DND-41 (cell line): ENCODE measurements at regions not wholly inside any gene's neighbourhood (a gene's known extent, or its start where the extent isn't known, plus 50 kb on each side); places are given as distances from the start of the nearest gene placed in this dataset.
"Not testable (repeated sequence)": the region's sequence is repeated elsewhere in the genome, so short reads cannot be mapped to it uniquely, and the experiment has no call there.

Source experiments
- ATAC-seq: fragments of 200-7000 bp; cut with Tn5 transposase; 3 replicates; pipeline ENCODE4 v1.9.1; 2021; ENCODE audit warnings: low read depth; ENCODE audit not compliant: insufficient read depth
- DNase-seq: peaks from one replicate; pipeline ENCODE4 v3.0.0-alpha.2; 2020
- H2AFZ ChIP-seq: 2 replicates; pipeline ENCODE4 v1.6.0; 2012; ENCODE audit warnings: low read depth, low read length
- H3K27ac ChIP-seq: 2 replicates; pipeline ENCODE4 v1.5.1; 2012; ENCODE audit warnings: low read length, inconsistent platforms
- H3K27me3 ChIP-seq: fragments of 200-600 bp; sonication (generic); 2 replicates; pipeline ENCODE4 v1.6.0; 2012; ENCODE audit warnings: low read length, mild to moderate bottlenecking, inconsistent platforms; ENCODE audit not compliant: insufficient read depth, poor library complexity
- H3K36me3 ChIP-seq: 2 replicates; pipeline ENCODE4 v1.5.1; 2012; ENCODE audit warnings: low read length, inconsistent platforms; ENCODE audit not compliant: insufficient read depth
- H3K4me1 ChIP-seq: 2 replicates; pipeline ENCODE4 v1.5.1; 2012; ENCODE audit warnings: mild to moderate bottlenecking, low read length; ENCODE audit not compliant: insufficient read depth
- H3K4me2 ChIP-seq: 2 replicates; pipeline ENCODE4 v1.6.0; 2012; ENCODE audit warnings: mild to moderate bottlenecking, moderate library complexity, low read length, inconsistent platforms; ENCODE audit not compliant: insufficient read depth
- H3K4me3 ChIP-seq, 2 experiments: fragments of 200-600 bp in 1 of 2; shearing (Covaris generic) in 1 of 2; 2 replicates each; pipeline ENCODE4 v1.5.1; 2012 to 2016; ENCODE audit warnings: inconsistent platforms in 2 of 2, low read length in 2 of 2, mild to moderate bottlenecking in 2 of 2, low read depth in 1 of 2, moderate library complexity in 1 of 2
- H3K79me2 ChIP-seq: 2 replicates; pipeline ENCODE4 v1.6.0; 2012; ENCODE audit warnings: low read length, inconsistent platforms; ENCODE audit not compliant: insufficient read depth
- H3K9ac ChIP-seq: 2 replicates; pipeline ENCODE4 v1.6.0; 2012; ENCODE audit warnings: low read depth, mild to moderate bottlenecking, inconsistent platforms, low read length, moderate library complexity
- H3K9me3 ChIP-seq: 2 replicates; pipeline ENCODE4 v1.5.1; 2012; ENCODE audit warnings: low read length, moderate library complexity, mild to moderate bottlenecking, inconsistent platforms; ENCODE audit not compliant: insufficient read depth, severe bottlenecking
- H4K20me1 ChIP-seq: 2 replicates; pipeline ENCODE4 v1.6.0; 2012; ENCODE audit warnings: low read length; ENCODE audit not compliant: insufficient read depth
- EZH2 ChIP-seq: IDR thresholded peaks from 3 replicates; pipeline ENCODE4 v1.6.1; 2012; ENCODE audit warnings: borderline replicate concordance, low read depth, mild to moderate bottlenecking, moderate library complexity, low read length, inconsistent platforms; ENCODE audit not compliant: severe bottlenecking
- TF ChIP-seq, protein P1 (sequence below): IDR thresholded peaks from 2 replicates; pipeline ENCODE4 v1.5.1; 2012; ENCODE audit warnings: borderline replicate concordance, low read length, moderate library complexity, mild to moderate bottlenecking; ENCODE audit not compliant: poor library complexity, severe bottlenecking; ENCODE audit errors: extremely low read depth

DNA sequence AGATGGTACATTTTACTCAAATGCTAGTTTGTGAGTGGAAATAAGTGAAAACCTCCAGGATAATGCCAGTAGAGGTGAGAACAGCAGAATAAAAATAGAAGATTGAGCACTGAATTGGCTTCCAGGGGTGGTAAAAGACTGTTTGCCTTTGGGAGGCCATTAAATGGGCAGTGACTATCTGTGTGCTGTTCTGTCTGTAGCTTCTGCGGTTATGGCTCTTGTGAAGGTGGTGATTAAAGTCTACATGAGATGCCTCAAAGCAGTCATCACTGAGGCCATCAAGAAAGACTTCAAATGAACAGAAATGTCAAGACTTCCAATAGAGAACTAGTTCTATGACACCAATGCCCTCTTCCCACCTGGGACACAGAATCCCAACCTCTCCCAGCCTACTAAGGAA, 108.8 kb downstream of the EFHB start:
- Histone ChIP-seq H3K36me3 (no peaks in the 10 kb centered on the region), H3K4me2 (no peak overlapping the region), H3K27me3 (no peaks in the 10 kb centered on the region), H4K20me1 (no peaks in the 10 kb centered on the region), H3K27ac (no peak overlapping the region), H2AFZ (no peak overlapping the region), H3K4me1 (no peaks in the 10 kb centered on the region), H3K9me3 (no peaks in the 10 kb centered on the region), H3K4me3 (no peak overlapping the region), H3K9ac (no peak overlapping the region), H3K79me2 (no peaks in the 10 kb centered on the region)
- ATAC-seq: no peak
- TF ChIP-seq, protein P1, sequence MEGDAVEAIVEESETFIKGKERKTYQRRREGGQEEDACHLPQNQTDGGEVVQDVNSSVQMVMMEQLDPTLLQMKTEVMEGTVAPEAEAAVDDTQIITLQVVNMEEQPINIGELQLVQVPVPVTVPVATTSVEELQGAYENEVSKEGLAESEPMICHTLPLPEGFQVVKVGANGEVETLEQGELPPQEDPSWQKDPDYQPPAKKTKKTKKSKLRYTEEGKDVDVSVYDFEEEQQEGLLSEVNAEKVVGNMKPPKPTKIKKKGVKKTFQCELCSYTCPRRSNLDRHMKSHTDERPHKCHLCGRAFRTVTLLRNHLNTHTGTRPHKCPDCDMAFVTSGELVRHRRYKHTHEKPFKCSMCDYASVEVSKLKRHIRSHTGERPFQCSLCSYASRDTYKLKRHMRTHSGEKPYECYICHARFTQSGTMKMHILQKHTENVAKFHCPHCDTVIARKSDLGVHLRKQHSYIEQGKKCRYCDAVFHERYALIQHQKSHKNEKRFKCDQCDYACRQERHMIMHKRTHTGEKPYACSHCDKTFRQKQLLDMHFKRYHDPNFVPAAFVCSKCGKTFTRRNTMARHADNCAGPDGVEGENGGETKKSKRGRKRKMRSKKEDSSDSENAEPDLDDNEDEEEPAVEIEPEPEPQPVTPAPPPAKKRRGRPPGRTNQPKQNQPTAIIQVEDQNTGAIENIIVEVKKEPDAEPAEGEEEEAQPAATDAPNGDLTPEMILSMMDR: no peak
- TF ChIP-seq EZH2: no peak
- DNase-seq: no peak

GRCh38 chr3:19822805-19823204, 111.2 kb downstream of the EFHB start:
- DNase-seq: no peak
- H3K79me2 ChIP-seq: no peaks in the 10 kb centered on the region
- H3K4me3 ChIP-seq: no peak overlapping the region
- no peak overlapping the region for H3K4me2 ChIP-seq
- H2AFZ ChIP-seq: no peak overlapping the region
- no peaks in the 10 kb centered on the region for H3K27me3 ChIP-seq
- no peak for ATAC-seq
- no peaks in the 10 kb centered on the region for H3K36me3 ChIP-seq
- H3K27ac ChIP-seq: no peak overlapping the region
- H3K9me3 ChIP-seq: no peaks in the 10 kb centered on the region
- no peak overlapping the region for H3K9ac ChIP-seq
- H3K4me1 ChIP-seq: no peaks in the 10 kb centered on the region
- no peaks in the 10 kb centered on the region for H4K20me1 ChIP-seq
- TF ChIP-seq, protein P1: no peak
- TF ChIP-seq EZH2: no peak

DNA sequence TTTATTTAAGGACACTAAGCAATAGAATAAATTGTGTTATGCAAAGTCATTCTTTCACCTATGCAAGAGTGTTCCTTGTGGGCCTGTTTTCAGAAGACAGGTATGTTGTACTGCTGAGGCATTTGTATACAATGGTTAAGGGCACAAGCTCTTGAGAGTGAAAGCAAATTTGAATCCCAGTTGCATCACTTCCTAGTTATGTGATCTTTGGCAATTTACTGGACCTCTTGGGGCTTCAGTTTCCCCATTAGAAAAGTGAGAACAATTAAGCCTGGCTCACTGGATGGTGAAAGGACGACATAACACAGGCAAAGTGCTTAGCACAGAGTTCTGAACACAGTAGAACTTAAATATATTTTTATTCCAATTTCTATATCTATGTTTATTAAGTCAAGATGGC, 117.4 kb downstream of the EFHB start:
- no peak for TF ChIP-seq EZH2
- TF ChIP-seq, protein P1: no peak
- H3K4me1 ChIP-seq: no peaks in the 10 kb centered on the region
- no peak overlapping the region for H3K9ac ChIP-seq
- no peak overlapping the region for H3K4me3 ChIP-seq
- ATAC-seq (no peak), DNase-seq (no peak)
- H2AFZ ChIP-seq: no peak overlapping the region
- no peaks in the 10 kb centered on the region for H3K36me3 ChIP-seq
- H3K27ac ChIP-seq: no peak overlapping the region
- peaks cover 9% of the 10 kb centered on the region for H3K27me3 ChIP-seq
- H4K20me1 ChIP-seq: no peaks in the 10 kb centered on the region
- no peaks in the 10 kb centered on the region for H3K79me2 ChIP-seq
- no peak overlapping the region for H3K4me2 ChIP-seq
- no peaks in the 10 kb centered on the region for H3K9me3 ChIP-seq

- Histone ChIP-seq H2AFZ (no peak overlapping the region), H4K20me1 (no peaks in the 10 kb centered on the region), H3K9ac (no peak overlapping the region), H3K79me2 (no peaks in the 10 kb centered on the region), H3K27ac (no peak overlapping the region), H3K4me2 (no peak overlapping the region), H3K27me3 (peaks cover 10% of the 10 kb centered on the region), H3K9me3 (no peaks in the 10 kb centered on the region), H3K4me1 (no peaks in the 10 kb centered on the region), H3K36me3 (no peaks in the 10 kb centered on the region), H3K4me3 (no peak overlapping the region)
- DNase-seq: no peak
- no peak for ATAC-seq
- TF ChIP-seq EZH2: no peak
- TF ChIP-seq, protein P1: no peak
Observed at GRCh38 chr3:19815805-19816204, 118.2 kb downstream of the EFHB start.

DNA sequence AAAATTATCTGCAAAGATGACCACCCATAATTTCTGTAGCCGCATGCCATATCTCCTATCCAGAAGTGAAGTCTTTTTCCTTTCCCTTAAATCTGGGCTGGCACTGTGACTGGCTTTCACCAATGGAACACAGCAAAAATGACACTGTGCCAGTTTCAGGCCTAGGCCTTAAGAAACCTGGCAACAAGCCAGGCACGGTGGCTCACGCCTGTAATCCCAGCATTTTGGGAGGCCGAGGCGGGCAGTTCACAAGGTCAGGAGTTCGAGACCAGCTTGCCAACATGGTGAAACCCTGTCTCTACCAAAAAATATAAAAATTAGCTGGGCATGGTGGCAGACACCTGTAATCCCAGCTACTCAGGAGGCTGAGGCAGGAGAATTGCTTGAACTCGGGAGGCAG, 120.3 kb downstream of the EFHB start:
- H3K27ac ChIP-seq, H3K4me1 ChIP-seq, H3K4me3 ChIP-seq, H4K20me1 ChIP-seq, DNase-seq, H3K9me3 ChIP-seq, H2AFZ ChIP-seq, H3K27me3 ChIP-seq, H3K4me2 ChIP-seq, H3K9ac ChIP-seq, ATAC-seq, H3K36me3 ChIP-seq, H3K79me2 ChIP-seq: not testable (repeated sequence)
